Neuronal stem cell (in vitro differentiated cells): ENCODE measurements at regions not wholly inside any gene's neighbourhood (a gene's known extent, or its start where the extent isn't known, plus 50 kb on each side); places are given as distances from the start of the nearest gene placed in this dataset.

Experiments used
- DNase-seq: peaks from one replicate; pipeline ENCODE4 v3.0.0-alpha.2; 2013; ENCODE audit warnings: low spot score
- H2AFZ ChIP-seq: one replicate; pipeline ENCODE4 v1.6.1; 2013; ENCODE audit warnings: mild to moderate bottlenecking, low read length, inconsistent platforms
- H2AK5ac ChIP-seq: 2 replicates; pipeline ENCODE4 v1.6.1; 2013; ENCODE audit warnings: low read depth, mild to moderate bottlenecking, inconsistent platforms, low read length, moderate library complexity, mixed read lengths
- H2BK120ac ChIP-seq: 2 replicates; pipeline ENCODE4 v1.6.1; 2013; ENCODE audit warnings: low read depth, mild to moderate bottlenecking, inconsistent platforms, low read length, moderate library complexity, mixed read lengths
- H2BK12ac ChIP-seq: one replicate; pipeline ENCODE4 v1.6.1; 2013; ENCODE audit warnings: low read length, inconsistent platforms
- H2BK15ac ChIP-seq: 2 replicates; pipeline ENCODE4 v1.6.1; 2013; ENCODE audit warnings: mild to moderate bottlenecking, low read length, inconsistent platforms, mixed read lengths
- H2BK5ac ChIP-seq: one replicate; pipeline ENCODE4 v1.6.1; 2013; ENCODE audit warnings: inconsistent platforms, mild to moderate bottlenecking, low read length, moderate library complexity
- H3K14ac ChIP-seq: one replicate; pipeline ENCODE4 v1.6.1; 2013; ENCODE audit warnings: low read length, inconsistent platforms
- H3K18ac ChIP-seq: 2 replicates; pipeline ENCODE4 v1.6.1; 2013; ENCODE audit warnings: low read length, inconsistent platforms
- H3K23ac ChIP-seq: 2 replicates; pipeline ENCODE4 v1.6.1; 2013; ENCODE audit warnings: low read depth, mild to moderate bottlenecking, mixed read lengths, low read length, inconsistent platforms; ENCODE audit not compliant: poor library complexity
- H3K27ac ChIP-seq: replicated peaks from 3 replicates; pipeline ENCODE4 v1.5.1; 2013; ENCODE audit warnings: low read length, inconsistent platforms
- H3K27me3 ChIP-seq, 3 experiments: 2 replicates each; pipeline ENCODE4 v1.6.1; 2013; ENCODE audit warnings: low read length in 3 of 3, mild to moderate bottlenecking in 2 of 3, inconsistent platforms in 1 of 3, low read depth in 1 of 3, mixed read lengths in 1 of 3, moderate library complexity in 1 of 3; ENCODE audit not compliant: control insufficient read depth in 3 of 3, insufficient read depth in 3 of 3
- H3K36me3 ChIP-seq, 2 donors: replicated peaks in 1 of 2; 2 replicates each; pipeline ENCODE4 v1.6.1; 2013; ENCODE audit warnings: low read length in 2 of 2; ENCODE audit not compliant: control insufficient read depth in 2 of 2, insufficient read depth in 2 of 2
- H3K4ac ChIP-seq: 2 replicates; pipeline ENCODE4 v1.6.1; 2013; ENCODE audit warnings: inconsistent platforms, mild to moderate bottlenecking, low read length, moderate library complexity
- H3K4me1 ChIP-seq, 2 donors: 1 replicate in 1 of 2; 2 replicates in 1 of 2; pipeline ENCODE4 v1.6.1; 2013; ENCODE audit warnings: low read length in 2 of 2, low read depth in 1 of 2; ENCODE audit not compliant: control insufficient read depth in 2 of 2, insufficient read depth in 1 of 2
- H3K4me2 ChIP-seq: one replicate; pipeline ENCODE4 v1.6.1; 2013; ENCODE audit warnings: mild to moderate bottlenecking, low read length, inconsistent platforms; ENCODE audit not compliant: insufficient read depth, poor library complexity, severe bottlenecking
- H3K4me3 ChIP-seq, 2 donors: 2 replicates each; pipeline ENCODE4 v1.5.1; 2013; ENCODE audit warnings: low read length in 2 of 2, mild to moderate bottlenecking in 2 of 2, inconsistent platforms in 1 of 2, moderate library complexity in 1 of 2
- H3K79me1 ChIP-seq: one replicate; pipeline ENCODE4 v1.6.1; 2013; ENCODE audit warnings: low read depth, mild to moderate bottlenecking, inconsistent platforms, low read length, moderate library complexity
- H3K9ac ChIP-seq: one replicate; pipeline ENCODE4 v1.6.1; 2013; ENCODE audit warnings: mild to moderate bottlenecking, low read depth, low read length, inconsistent platforms; ENCODE audit not compliant: poor library complexity
- H3K9me3 ChIP-seq, 2 donors: replicated peaks in 1 of 2; 2 replicates each; pipeline versions ENCODE3 to v1.6.1; 2013; ENCODE audit warnings: low read length in 2 of 2, mild to moderate bottlenecking in 2 of 2, inconsistent platforms in 1 of 2, low read depth in 1 of 2, mixed read lengths in 1 of 2, moderate library complexity in 1 of 2; ENCODE audit not compliant: control insufficient read depth in 2 of 2, insufficient read depth in 1 of 2
- H4K8ac ChIP-seq: one replicate; pipeline ENCODE4 v1.6.1; 2013; ENCODE audit warnings: low read depth, mild to moderate bottlenecking, inconsistent platforms, low read length, moderate library complexity
- H4K91ac ChIP-seq: one replicate; pipeline ENCODE4 v1.6.1; 2013; ENCODE audit warnings: low read length, low read depth, mild to moderate bottlenecking, inconsistent platforms; ENCODE audit not compliant: poor library complexity
- WGBS, 2 donors: extraction: QIAGEN DNeasy Blood & Tissue Kit; methylation state at CpG; one replicate each; pipeline ENCODE4 v1.1.7; 2013; ENCODE audit warnings: missing lambda C conversion rate in 2 of 2, mixed read lengths in 1 of 2; ENCODE audit not compliant: insufficient read length in 2 of 2, insufficient replicate concordance in 1 of 2; ENCODE audit errors: extremely low coverage in 2 of 2; 5-methylcytosine and 5-hydroxymethylcytosine counted together

- Histone ChIP-seq H3K23ac (no peak overlapping the region), H2BK120ac (no peak overlapping the region), H2AFZ (no peak overlapping the region), H3K79me1 (no peaks in the 10 kb centered on the region), H4K91ac (no peak overlapping the region), H3K18ac (no peak overlapping the region), H3K4me3 (no peak overlapping the region), H3K4ac (no peak overlapping the region), H3K9me3 (no peaks in the 10 kb centered on the region), H3K4me1 (no peaks in the 10 kb centered on the region), H2AK5ac (no peak overlapping the region), H3K36me3 (no peaks in the 10 kb centered on the region), H3K27ac (no peak overlapping the region), H2BK5ac (no peak overlapping the region), H4K8ac (no peak overlapping the region), H2BK12ac (no peak overlapping the region), H2BK15ac (no peak overlapping the region), H3K27me3 (no peaks in the 10 kb centered on the region), H3K14ac (no peak overlapping the region), H3K4me2 (no peak overlapping the region), H3K9ac (no peak overlapping the region)
- WGBS, 2 donors, result no CpG with 5 or more reads among the region's 2 CpGs
- no peak for DNase-seq
These were observed 361.4 kb upstream of the VSTM2A start for GRCh38 chr7:54180796-54181195.

GRCh38 chr7:54183055-54183454, 359.1 kb upstream of the VSTM2A start:
- H3K18ac ChIP-seq, result no peak overlapping the region

GRCh38 chr7:54186336-54186735, 355.8 kb upstream of the VSTM2A start:
- Histone ChIP-seq H2BK120ac (no peak overlapping the region), H3K4me2 (no peak overlapping the region), H2AK5ac (no peak overlapping the region), H3K79me1 (no peaks in the 10 kb centered on the region), H3K23ac (no peak overlapping the region), H3K4me1 (no peaks in the 10 kb centered on the region), H3K4ac (no peak overlapping the region), H3K9ac (no peak overlapping the region), H3K18ac (no peak overlapping the region), H2BK5ac (no peak overlapping the region), H2BK15ac (no peak overlapping the region), H2BK12ac (no peak overlapping the region), H4K8ac (no peak overlapping the region), H3K14ac (no peak overlapping the region), H3K27ac (no peak overlapping the region), H3K27me3 (no peaks in the 10 kb centered on the region), H3K9me3 (no peaks in the 10 kb centered on the region), H4K91ac (no peak overlapping the region), H3K36me3 (no peaks in the 10 kb centered on the region), H2AFZ (no peak overlapping the region), H3K4me3 (no peak overlapping the region)
- DNase-seq, result no peak

More at GRCh38 chr7:54183055-54183454, 359.1 kb upstream of the VSTM2A start:
- Histone ChIP-seq H3K9me3 (no peaks in the 10 kb centered on the region), H3K27me3 (no peaks in the 10 kb centered on the region), H2BK120ac (no peak overlapping the region), H2BK12ac (no peak overlapping the region), H3K9ac (no peak overlapping the region), H4K91ac (no peak overlapping the region), H2AFZ (no peak overlapping the region), H3K23ac (no peak overlapping the region), H3K36me3 (no peaks in the 10 kb centered on the region), H3K27ac (no peak overlapping the region), H3K79me1 (no peaks in the 10 kb centered on the region), H2BK15ac (no peak overlapping the region), H3K4me1 (no peaks in the 10 kb centered on the region), H3K14ac (no peak overlapping the region), H3K4ac (no peak overlapping the region), H3K4me3 (no peak overlapping the region), H3K4me2 (no peak overlapping the region), H2AK5ac (no peak overlapping the region), H2BK5ac (no peak overlapping the region), H4K8ac (no peak overlapping the region)
- DNase-seq, result no peak
- no CpG with 5 or more reads among the region's 2 CpGs for whole genome bisulfite sequencing, 2 donors

- no peaks in the 10 kb centered on the region for H3K36me3 ChIP-seq
These were observed 354.1 kb upstream of the VSTM2A start for GRCh38 chr7:54187886-54188685.

More at GRCh38 chr7:54187886-54188685, 354.1 kb upstream of the VSTM2A start:
- no peak overlapping the region for H3K27ac ChIP-seq
- no peaks in the 10 kb centered on the region for H3K79me1 ChIP-seq
- no CpG with 5 or more reads among the region's 8 CpGs for WGBS, 2 donors
- H2BK12ac ChIP-seq, result no peak overlapping the region
- no peak overlapping the region for H4K91ac ChIP-seq
- H3K9me3 ChIP-seq, result no peaks in the 10 kb centered on the region
- no peak overlapping the region for H3K9ac ChIP-seq
- H3K4me1 ChIP-seq, result no peaks in the 10 kb centered on the region
- no peak overlapping the region for H3K18ac ChIP-seq
- no peak overlapping the region for H2AK5ac ChIP-seq
- H2BK15ac ChIP-seq, result no peak overlapping the region
- DNase-seq, result no peak
- H2BK5ac ChIP-seq, result no peak overlapping the region
- H2AFZ ChIP-seq, result no peak overlapping the region
- H3K4me3 ChIP-seq, result no peak overlapping the region
- H3K27me3 ChIP-seq, result no peaks in the 10 kb centered on the region
- H3K14ac ChIP-seq, result no peak overlapping the region
- no peak overlapping the region for H3K4ac ChIP-seq
- H2BK120ac ChIP-seq, result no peak overlapping the region
- H4K8ac ChIP-seq, result no peak overlapping the region
- H3K4me2 ChIP-seq, result no peak overlapping the region
- H3K23ac ChIP-seq, result no peak overlapping the region
